ENCODE measurements at regions not wholly inside any gene's neighbourhood (a gene's known extent, or its start where the extent isn't known, plus 50 kb on each side); places are given as distances from the start of the nearest gene placed in this dataset.

GRCh38 chr2:5465859-5466258 is 226.3 kb upstream of the SOX11 start:
- no peak for DNase-seq

GRCh38 chr2:5467178-5467905 is 224.8 kb upstream of the SOX11 start:
- no peak for DNase-seq

GRCh38 chr2:5472673-5473072 is 219.5 kb upstream of the SOX11 start:
- no peak for DNase-seq

GRCh38 chr2:5473635-5474034 is 218.5 kb upstream of the SOX11 start:
- DNase-seq: no peak

- no peak for DNase-seq
Observed at GRCh38 chr2:5474716-5475115, 217.5 kb upstream of the SOX11 start.

- DNase-seq: no peak
Observed at GRCh38 chr2:5479265-5479928, 212.8 kb upstream of the SOX11 start.

GRCh38 chr2:5482929-5483331 is 209.3 kb upstream of the SOX11 start:
- no peak for DNase-seq

GRCh38 chr2:5484868-5485267 is 207.3 kb upstream of the SOX11 start:
- DNase-seq: no peak

GRCh38 chr2:5491523-5491922 is 200.7 kb upstream of the SOX11 start:
- DNase-seq: no peak

- DNase-seq: no peak
Observed at GRCh38 chr2:5493256-5493655, 198.9 kb upstream of the SOX11 start.

GRCh38 chr2:5494212-5494611 is 198.0 kb upstream of the SOX11 start:
- DNase-seq: no peak

GRCh38 chr2:5495586-5495985 is 196.6 kb upstream of the SOX11 start:
- DNase-seq: no peak

- DNase-seq: no peak
Observed at GRCh38 chr2:5497874-5498273, 194.3 kb upstream of the SOX11 start.

- DNase-seq: no peak
Observed at GRCh38 chr2:5501807-5502206, 190.4 kb upstream of the SOX11 start.

GRCh38 chr2:5502385-5502784 is 189.8 kb upstream of the SOX11 start:
- DNase-seq: no peak

GRCh38 chr2:5504756-5505155 is 187.4 kb upstream of the SOX11 start:
- no peak for DNase-seq

GRCh38 chr2:5507367-5507766 is 184.8 kb upstream of the SOX11 start:
- DNase-seq: no peak

- no peak for DNase-seq
Observed at GRCh38 chr2:5509362-5509761, 182.8 kb upstream of the SOX11 start.

GRCh38 chr2:5510082-5510481 is 182.1 kb upstream of the SOX11 start:
- DNase-seq: no peak

GRCh38 chr2:5515693-5516092 is 176.5 kb upstream of the SOX11 start:
- DNase-seq: no peak

- DNase-seq: no peak
Observed at GRCh38 chr2:5519286-5519685, 172.9 kb upstream of the SOX11 start.

GRCh38 chr2:5520463-5520972 is 171.7 kb upstream of the SOX11 start:
- no peak for DNase-seq

- DNase-seq: no peak
Observed at GRCh38 chr2:5521461-5521860, 170.7 kb upstream of the SOX11 start.

GRCh38 chr2:5524551-5524950 is 167.6 kb upstream of the SOX11 start:
- DNase-seq: no peak

- no peak for DNase-seq
Observed at GRCh38 chr2:5528706-5529105, 163.5 kb upstream of the SOX11 start.

Measured in RPMI8226 (cell line).